ENCODE measurements at regions not wholly inside any gene's neighbourhood (a gene's known extent, or its start where the extent isn't known, plus 50 kb on each side); places are given as distances from the start of the nearest gene placed in this dataset.

DNA sequence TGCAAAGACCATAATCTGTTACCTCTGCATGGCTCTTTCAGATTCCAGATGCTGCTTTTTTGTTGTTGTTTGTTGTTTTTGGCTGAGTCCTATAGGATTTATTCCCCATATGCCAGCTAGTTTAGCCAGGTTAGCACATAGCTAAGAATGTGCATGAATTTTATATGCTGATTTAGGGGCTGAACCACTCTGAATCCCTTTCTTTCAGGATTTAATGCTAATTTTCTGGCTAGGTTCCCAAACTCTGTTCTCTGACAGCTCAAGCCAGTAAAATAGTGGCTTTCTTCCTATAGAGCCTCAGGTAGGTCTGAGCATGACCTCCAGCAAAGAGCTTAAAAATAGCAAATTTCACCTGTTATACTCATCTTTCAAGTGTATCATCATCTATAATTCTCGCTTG, 521.4 kb downstream of the CAAP1 start:
- Histone ChIP-seq H4K5ac (ENCODE audit: insufficient read length, low read depth, low read length) (no peak overlapping the region), H3K56ac (replicated peaks; ENCODE audit: insufficient read length, low read depth, low read length) (no peak overlapping the region)
- TF ChIP-seq PHF8 (conservative IDR thresholded peaks at IDR 0.05; ENCODE audit: low read depth, low read length) (no peak), KDM4A (IDR thresholded peaks at IDR 0.05; ENCODE audit: low read depth, low read length, severe bottlenecking) (no peak), TCF12 (IDR thresholded peaks at IDR 0.05; ENCODE audit: low read depth, low read length) (no peak), BRCA1 (IDR thresholded peaks at IDR 0.05; ENCODE audit: low read depth, low read length) (no peak), SIN3A (conservative IDR thresholded peaks at IDR 0.05 in 1 of 2, IDR thresholded peaks at IDR 0.05 in 1 of 2; ENCODE audit: low read depth in 1 of 2, low read length in 2 of 2) (no peak), RFX5 (IDR thresholded peaks at IDR 0.05; ENCODE audit: borderline replicate concordance, low read depth, low read length) (no peak), RXRA (IDR thresholded peaks at IDR 0.05; ENCODE audit: insufficient read depth, low read depth, low read length) (no peak), SP1 (IDR thresholded peaks at IDR 0.05; ENCODE audit: low read depth, low read length) (no peak), SIX5 (IDR thresholded peaks at IDR 0.05; ENCODE audit: low read depth, low read length) (no peak)

More for the DNA sequence above, 521.4 kb downstream of the CAAP1 start:
- H2AFZ ChIP-seq (ENCODE audit: low read length), result no peak overlapping the region
- no peak overlapping the region for H3K4me3 ChIP-seq (ENCODE audit: extremely low read depth in 1 of 4, insufficient read depth in 2 of 4, low read depth in 3 of 4, low read length in 4 of 4)
- 89% methylated on average over 1 of the region's 1 CpG; no CpG with 5 or more reads in 1 of the 2 experiments for WGBS, 2 experiments (ENCODE audit: extremely low coverage in 1 of 2, insufficient coverage in 1 of 2, insufficient read length in 1 of 2, insufficient replicate concordance in 2 of 2, low coverage in 1 of 2, low lambda C conversion rate in 2 of 2, missing lambda C conversion rate in 1 of 2)
- no peak overlapping the region for H4K8ac ChIP-seq (ENCODE audit: extremely low read depth, insufficient read depth, low read length)
- no peak overlapping the region for H2BK5ac ChIP-seq (ENCODE audit: low read depth, low read length)
- H2BK120ac ChIP-seq (replicated peaks; ENCODE audit: low read depth, low read length), result no peak overlapping the region
- no peak overlapping the region for H2AK5ac ChIP-seq (ENCODE audit: low read depth, low read length)
- H3K9ac ChIP-seq (replicated peaks in 1 of 4; ENCODE audit: extremely low read depth in 1 of 4, low read depth in 3 of 4, low read length in 3 of 4), result no peak overlapping the region
- H2BK15ac ChIP-seq (ENCODE audit: low read length), result no peak overlapping the region
- no peaks in the 10 kb centered on the region for H4K20me1 ChIP-seq (replicated peaks in 1 of 2; ENCODE audit: control insufficient read depth in 1 of 2, insufficient read depth in 2 of 2, low read length in 2 of 2)
- no peak overlapping the region for H3K27ac ChIP-seq (ENCODE audit: low read depth, low read length)
- H2BK12ac ChIP-seq (ENCODE audit: low read depth, low read length), result no peak overlapping the region
- POLR2A ChIA-PET (ENCODE audit: partially characterized antibody), result no interaction called here
- CTCF ChIA-PET (ENCODE audit: partially characterized antibody), result interaction anchor here (1.2 kb wide), 1 partner anchor 56 kb away, joined by 3 read pairs; no protein-coding TSS in a partner anchor
- no peaks in the 10 kb centered on the region for H3K36me3 ChIP-seq (ENCODE audit: control insufficient read depth in 2 of 4, insufficient read depth in 4 of 4, low read length in 3 of 4)
- H3K23me2 ChIP-seq (ENCODE audit: low read depth, low read length), result no peaks in the 10 kb centered on the region; the same call in 1 of the 2 replicates
- H2BK20ac ChIP-seq (ENCODE audit: low read length), result no peak overlapping the region
- H3K79me2 ChIP-seq (ENCODE audit: control insufficient read depth in 1 of 2, insufficient read depth in 2 of 2, low read length in 2 of 2), result no peaks in the 10 kb centered on the region
- H3K23ac ChIP-seq (ENCODE audit: insufficient read length), result no peak overlapping the region
- H4K91ac ChIP-seq (replicated peaks; ENCODE audit: insufficient read length, low read length), result no peak overlapping the region
- H3K4me2 ChIP-seq (ENCODE audit: insufficient read depth in 1 of 2, low read depth in 2 of 2, low read length in 2 of 2), result no peak overlapping the region
- no peaks in the 10 kb centered on the region for H3K27me3 ChIP-seq (replicated peaks in 1 of 4; ENCODE audit: control insufficient read depth in 3 of 4, extremely low read depth in 1 of 4, insufficient read depth in 3 of 4, low read length in 3 of 4)
- no peaks in the 10 kb centered on the region for H3K4me1 ChIP-seq (replicated peaks in 1 of 4; ENCODE audit: control insufficient read depth in 3 of 4, insufficient read depth in 4 of 4, low read length in 3 of 4)
- FAIRE-seq (no peak), DNase-seq (ENCODE audit: low read depth in 1 of 2, low spot score in 2 of 2) (no peak)
- no peak overlapping the region for H3K18ac ChIP-seq (ENCODE audit: extremely low read depth, low read length)
- no peaks in the 10 kb centered on the region for H3K79me1 ChIP-seq (ENCODE audit: low read depth, low read length)
- H3K14ac ChIP-seq (ENCODE audit: insufficient read length), result no peak overlapping the region
- H3K4ac ChIP-seq (replicated peaks; ENCODE audit: insufficient read length, low read depth, low read length), result no peak overlapping the region
- no peaks in the 10 kb centered on the region for H3K9me3 ChIP-seq (ENCODE audit: insufficient read depth in 2 of 2, low read depth in 1 of 2, low read length in 1 of 2)
